IPS-18a (cell line): ENCODE measurements at regions not wholly inside any gene's neighbourhood (a gene's known extent, or its start where the extent isn't known, plus 50 kb on each side); places are given as distances from the start of the nearest gene placed in this dataset.
A peak's percentile ranks its signal among the peaks of the same experiment; 100 is the strongest.

Experiments used
- H3K27ac ChIP-seq: one replicate; pipeline ENCODE4 v1.5.1; 2013; ENCODE audit warnings: low read length
- H3K27me3 ChIP-seq: one replicate; pipeline ENCODE4 v1.6.1; 2013; ENCODE audit warnings: mild to moderate bottlenecking, low read length; ENCODE audit not compliant: control insufficient read depth, insufficient read depth
- H3K36me3 ChIP-seq: one replicate; pipeline ENCODE4 v1.6.1; 2013; ENCODE audit warnings: low read depth, low read length; ENCODE audit not compliant: control insufficient read depth
- H3K4me1 ChIP-seq: one replicate; pipeline ENCODE4 v1.6.1; 2013; ENCODE audit warnings: low read depth, low read length; ENCODE audit not compliant: control insufficient read depth
- H3K4me3 ChIP-seq: one replicate; pipeline ENCODE4 v1.5.1; 2013; ENCODE audit warnings: low read length
- H3K9ac ChIP-seq: one replicate; pipeline ENCODE4 v1.6.1; 2013; ENCODE audit warnings: mild to moderate bottlenecking, low read length, moderate library complexity
- H3K9me3 ChIP-seq: one replicate; pipeline ENCODE4 v1.6.1; 2013; ENCODE audit warnings: low read depth, low read length; ENCODE audit not compliant: control insufficient read depth

DNA sequence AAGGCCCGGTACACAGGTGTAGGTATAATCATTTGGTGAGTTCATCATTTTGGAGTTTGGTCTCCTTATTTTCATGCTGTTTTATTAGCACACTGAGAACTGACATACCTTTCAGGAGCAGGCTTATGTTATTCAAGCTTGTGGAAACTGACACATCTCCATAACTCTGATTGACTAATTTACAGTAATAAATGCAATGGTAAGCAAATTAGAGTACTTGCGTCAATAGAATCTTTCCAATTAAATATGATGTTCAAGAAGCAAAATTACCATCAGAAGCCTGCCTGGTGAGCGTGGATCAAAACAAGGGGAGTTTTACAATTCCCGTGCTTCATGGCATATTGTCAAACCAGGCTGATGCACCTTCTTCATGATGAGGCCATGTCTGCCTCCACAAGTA, 210.7 kb upstream of the GPRIN3 start:
- Histone ChIP-seq H3K4me3 (no peak overlapping the region), H3K36me3 (no peaks in the 10 kb centered on the region), H3K9me3 (no peaks in the 10 kb centered on the region), H3K27ac (no peak overlapping the region), H3K27me3 (no peaks in the 10 kb centered on the region), H3K4me1 (no peaks in the 10 kb centered on the region), H3K9ac (no peak overlapping the region)

GRCh38 chr4:89514811-89515210, 207.2 kb upstream of the GPRIN3 start:
- Histone ChIP-seq H3K27ac (no peak overlapping the region), H3K9ac (no peak overlapping the region), H3K36me3 (no peaks in the 10 kb centered on the region), H3K27me3 (no peaks in the 10 kb centered on the region), H3K4me1 (no peaks in the 10 kb centered on the region), H3K4me3 (no peak overlapping the region), H3K9me3 (no peaks in the 10 kb centered on the region)

GRCh38 chr4:89511776-89512175, 204.2 kb upstream of the GPRIN3 start:
- Histone ChIP-seq H3K4me1 (no peaks in the 10 kb centered on the region), H3K27ac (no peak overlapping the region), H3K27me3 (no peaks in the 10 kb centered on the region), H3K9me3 (no peaks in the 10 kb centered on the region), H3K9ac (no peak overlapping the region), H3K36me3 (no peaks in the 10 kb centered on the region), H3K4me3 (no peak overlapping the region)

- no peak overlapping the region for H3K4me3 ChIP-seq
- no peak overlapping the region for H3K27ac ChIP-seq
Measured at GRCh38 chr4:89509708-89510281, 202.2 kb upstream of the GPRIN3 start.

GRCh38 chr4:89506866-89507491, 199.4 kb upstream of the GPRIN3 start:
- H3K4me3 ChIP-seq, result no peak overlapping the region
- H3K27me3 ChIP-seq, result no peaks in the 10 kb centered on the region
- H3K27ac ChIP-seq, result no peak overlapping the region
- no peaks in the 10 kb centered on the region for H3K36me3 ChIP-seq
- H3K9ac ChIP-seq, result no peak overlapping the region
- peaks cover 4% of the 10 kb centered on the region for H3K4me1 ChIP-seq
- H3K9me3 ChIP-seq, result no peaks in the 10 kb centered on the region

More at GRCh38 chr4:89509708-89510281, 202.2 kb upstream of the GPRIN3 start:
- no peaks in the 10 kb centered on the region for H3K4me1 ChIP-seq
- H3K9ac ChIP-seq, result no peak overlapping the region
- H3K9me3 ChIP-seq, result no peaks in the 10 kb centered on the region
- no peaks in the 10 kb centered on the region for H3K27me3 ChIP-seq
- H3K36me3 ChIP-seq, result no peaks in the 10 kb centered on the region

DNA sequence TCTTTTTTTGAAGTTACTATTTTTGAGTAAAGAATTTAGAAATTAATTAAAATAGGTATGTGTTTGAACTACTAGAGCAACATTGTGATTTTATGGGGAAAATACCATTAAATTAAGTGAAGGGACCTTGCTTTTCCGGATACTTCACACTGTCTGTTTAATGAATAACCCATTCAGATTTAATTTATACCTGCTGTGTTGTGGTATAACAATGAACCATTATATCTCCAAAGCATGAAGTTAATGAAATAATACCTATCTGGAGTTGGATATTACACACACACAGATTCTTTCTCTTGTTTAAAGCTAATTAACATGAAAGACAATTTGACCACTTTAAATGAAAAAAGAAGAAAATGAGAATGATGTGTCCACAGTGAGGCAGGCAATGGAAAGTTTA, 195.0 kb upstream of the GPRIN3 start:
- Histone ChIP-seq H3K4me3 (no peak overlapping the region), H3K27ac (no peak overlapping the region)

DNA sequence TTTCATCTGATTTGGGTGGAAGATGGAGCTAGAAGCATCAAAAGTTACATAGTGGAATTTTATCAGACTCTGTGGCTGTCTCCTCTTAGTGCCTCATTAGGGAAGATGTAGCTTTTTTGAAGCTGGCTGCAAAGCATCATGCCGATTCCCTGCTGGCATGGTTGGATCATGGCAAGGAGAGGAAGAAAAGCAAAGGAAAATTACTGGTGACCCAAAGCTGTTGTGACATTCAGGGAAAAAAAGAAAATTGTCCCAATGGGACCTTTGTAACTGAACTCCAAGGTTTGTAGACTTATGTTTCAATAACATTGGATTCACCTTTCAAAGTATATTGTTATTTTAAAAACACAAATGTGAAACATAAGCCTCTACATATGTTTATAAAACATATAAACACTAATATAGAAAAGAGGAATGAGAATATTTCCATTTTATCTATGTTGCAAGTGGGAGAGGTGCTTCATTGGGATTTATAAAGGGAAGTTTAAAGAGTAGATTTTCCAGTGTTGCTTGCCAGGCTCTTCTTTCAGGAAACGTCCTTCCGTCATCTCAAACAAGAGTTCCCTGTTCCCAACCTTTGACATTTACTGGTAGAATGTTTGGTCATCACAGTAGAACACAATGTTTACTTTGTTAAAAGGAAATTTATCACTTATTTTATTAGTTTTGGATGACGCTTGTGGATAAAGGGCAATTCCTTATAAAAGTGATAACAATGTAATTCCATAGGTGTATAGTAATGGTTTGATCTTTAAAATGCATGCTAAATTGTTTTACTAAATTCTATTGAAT, 190.1 kb upstream of the GPRIN3 start:
- H3K4me3 ChIP-seq, result no peak overlapping the region
- no peaks in the 10 kb centered on the region for H3K36me3 ChIP-seq
- no peaks in the 10 kb centered on the region for H3K27me3 ChIP-seq
- H3K9ac ChIP-seq, result no peak overlapping the region
- no peak overlapping the region for H3K27ac ChIP-seq
- H3K9me3 ChIP-seq, result no peaks in the 10 kb centered on the region
- H3K4me1 ChIP-seq, result peaks cover 5% of the 10 kb centered on the region

More for the DNA sequence above, 195.0 kb upstream of the GPRIN3 start:
- Histone ChIP-seq H3K4me1 (peaks cover 4% of the 10 kb centered on the region), H3K27me3 (no peaks in the 10 kb centered on the region), H3K36me3 (no peaks in the 10 kb centered on the region), H3K9ac (no peak overlapping the region), H3K9me3 (no peaks in the 10 kb centered on the region)

DNA sequence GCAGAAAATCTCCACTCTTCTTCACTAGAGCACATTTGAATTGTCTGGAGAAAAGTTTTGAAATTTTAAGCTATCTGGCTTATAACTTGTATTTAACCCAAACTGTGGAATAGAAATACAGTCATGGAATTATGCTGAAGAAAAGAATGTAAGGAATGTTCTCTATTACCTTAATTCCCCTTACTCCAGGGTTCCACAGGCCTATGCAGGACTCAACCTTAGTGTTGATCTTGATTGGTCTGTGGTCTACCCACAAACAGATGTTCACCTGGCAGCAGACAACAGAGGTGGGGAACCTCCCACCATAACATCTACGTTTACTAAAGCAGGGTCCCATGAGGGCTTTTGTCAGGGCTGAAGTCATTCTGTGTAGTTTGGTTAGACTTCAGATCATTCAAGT, 189.3 kb upstream of the GPRIN3 start:
- no peaks in the 10 kb centered on the region for H3K27me3 ChIP-seq
- H3K4me1 ChIP-seq, result peaks cover 10% of the 10 kb centered on the region
- no peak overlapping the region for H3K27ac ChIP-seq
- H3K36me3 ChIP-seq, result no peaks in the 10 kb centered on the region
- no peak overlapping the region for H3K4me3 ChIP-seq
- H3K9ac ChIP-seq, result no peak overlapping the region
- H3K9me3 ChIP-seq, result no peaks in the 10 kb centered on the region

GRCh38 chr4:89493367-89493766, 185.8 kb upstream of the GPRIN3 start:
- Histone ChIP-seq H3K9me3 (no peaks in the 10 kb centered on the region), H3K27ac (no peak overlapping the region), H3K36me3 (no peaks in the 10 kb centered on the region), H3K9ac (no peak overlapping the region), H3K4me1 (peaks cover 16% of the 10 kb centered on the region), H3K4me3 (no peak overlapping the region), H3K27me3 (no peaks in the 10 kb centered on the region)

- Histone ChIP-seq H3K27ac (no peak overlapping the region), H3K4me1 (peaks cover 16% of the 10 kb centered on the region), H3K27me3 (no peaks in the 10 kb centered on the region), H3K36me3 (no peaks in the 10 kb centered on the region), H3K9me3 (no peaks in the 10 kb centered on the region), H3K9ac (no peak overlapping the region), H3K4me3 (no peak overlapping the region)
Measured at GRCh38 chr4:89492581-89493071, 185.0 kb upstream of the GPRIN3 start.

DNA sequence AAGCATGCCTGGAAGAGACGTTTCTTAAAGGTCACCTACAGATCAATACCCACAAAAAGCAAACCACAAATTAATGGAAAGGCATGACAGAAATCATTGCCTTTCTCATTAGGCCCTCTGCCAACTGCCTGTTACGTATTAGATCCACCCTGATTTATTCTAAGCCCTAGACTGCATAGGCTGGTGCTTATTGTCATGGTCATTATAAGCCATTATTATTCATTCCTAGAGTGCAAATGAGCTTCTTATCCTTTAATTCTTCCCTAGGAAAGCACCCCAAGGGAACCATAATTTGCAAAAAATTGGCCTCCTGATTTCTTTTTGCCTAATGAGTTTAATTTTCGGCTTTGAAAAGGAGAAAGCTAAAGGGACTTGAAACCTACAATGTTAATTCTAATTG, 184.2 kb upstream of the GPRIN3 start:
- H3K9ac ChIP-seq, result no peak overlapping the region

More for the DNA sequence above, 184.2 kb upstream of the GPRIN3 start:
- Histone ChIP-seq H3K9me3 (no peaks in the 10 kb centered on the region), H3K27ac (no peak overlapping the region), H3K4me1 (peaks cover 16% of the 10 kb centered on the region), H3K36me3 (no peaks in the 10 kb centered on the region), H3K27me3 (no peaks in the 10 kb centered on the region), H3K4me3 (peak overlapping the region; percentile 24)
